ENCODE measurements at regions not wholly inside any gene's neighbourhood (a gene's known extent, or its start where the extent isn't known, plus 50 kb on each side); places are given as distances from the start of the nearest gene placed in this dataset.

- Histone ChIP-seq H3K27ac (ENCODE audit: low read depth, low read length) (no peak overlapping the region), H3K36me3 (ENCODE audit: insufficient read depth, low read length) (no peaks in the 10 kb centered on the region), H4K20me1 (ENCODE audit: insufficient read depth, low read length) (no peaks in the 10 kb centered on the region), H3K4me2 (ENCODE audit: insufficient read depth, low read length) (no peak overlapping the region), H2AFZ (ENCODE audit: low read length) (no peak overlapping the region), H3K4me1 (ENCODE audit: insufficient read depth, low read length) (no peaks in the 10 kb centered on the region), H3K79me2 (ENCODE audit: insufficient read depth, low read length) (no peaks in the 10 kb centered on the region), H3K27me3 (ENCODE audit: insufficient read depth, low read length) (no peaks in the 10 kb centered on the region), H3K4me3 (ENCODE audit: insufficient read depth, low read length) (no peak overlapping the region), H3K9me3 (ENCODE audit: low read depth, low read length) (no peaks in the 10 kb centered on the region)
- no peak for DNase-seq (ENCODE audit: insufficient read length, low spot score, missing footprints)
- TF ChIP-seq CTCF (IDR thresholded peaks at IDR 0.05; ENCODE audit: extremely low read depth, low read depth, low read length), result no peak
These were observed 109.8 kb upstream of the WDR11 start for GRCh38 chr10:120741396-120741795.

- Histone ChIP-seq H3K4me3 (ENCODE audit: insufficient read depth, low read length) (no peak overlapping the region), H3K27ac (ENCODE audit: low read depth, low read length) (no peak overlapping the region), H4K20me1 (ENCODE audit: insufficient read depth, low read length) (no peaks in the 10 kb centered on the region), H3K79me2 (ENCODE audit: insufficient read depth, low read length) (no peaks in the 10 kb centered on the region), H3K36me3 (ENCODE audit: insufficient read depth, low read length) (no peaks in the 10 kb centered on the region), H3K4me1 (ENCODE audit: insufficient read depth, low read length) (no peaks in the 10 kb centered on the region), H3K9me3 (ENCODE audit: low read depth, low read length) (no peaks in the 10 kb centered on the region), H3K4me2 (ENCODE audit: insufficient read depth, low read length) (no peak overlapping the region), H3K27me3 (ENCODE audit: insufficient read depth, low read length) (no peaks in the 10 kb centered on the region), H2AFZ (ENCODE audit: low read length) (no peak overlapping the region)
- no peak for DNase-seq (ENCODE audit: insufficient read length, low spot score, missing footprints)
- TF ChIP-seq CTCF (IDR thresholded peaks at IDR 0.05; ENCODE audit: extremely low read depth, low read depth, low read length), result no peak
These were observed 108.8 kb upstream of the WDR11 start for GRCh38 chr10:120742373-120742772.

GRCh38 chr10:120744040-120744439, 107.1 kb upstream of the WDR11 start:
- H3K9me3 ChIP-seq (ENCODE audit: low read depth, low read length), result no peaks in the 10 kb centered on the region
- no peak overlapping the region for H2AFZ ChIP-seq (ENCODE audit: low read length)
- H3K4me3 ChIP-seq (ENCODE audit: insufficient read depth, low read length), result no peak overlapping the region

More at GRCh38 chr10:120744040-120744439, 107.1 kb upstream of the WDR11 start:
- Histone ChIP-seq H3K79me2 (ENCODE audit: insufficient read depth, low read length) (no peaks in the 10 kb centered on the region), H4K20me1 (ENCODE audit: insufficient read depth, low read length) (no peaks in the 10 kb centered on the region), H3K4me1 (ENCODE audit: insufficient read depth, low read length) (no peaks in the 10 kb centered on the region), H3K27me3 (ENCODE audit: insufficient read depth, low read length) (no peaks in the 10 kb centered on the region), H3K36me3 (ENCODE audit: insufficient read depth, low read length) (no peaks in the 10 kb centered on the region), H3K4me2 (ENCODE audit: insufficient read depth, low read length) (no peak overlapping the region), H3K27ac (ENCODE audit: low read depth, low read length) (no peak overlapping the region)
- no peak for DNase-seq (ENCODE audit: insufficient read length, low spot score, missing footprints)
- TF ChIP-seq CTCF (IDR thresholded peaks at IDR 0.05; ENCODE audit: extremely low read depth, low read depth, low read length), result no peak

Measured in osteoblast (primary cell).